GM23248 (cell line): ENCODE measurements at regions not wholly inside any gene's neighbourhood (a gene's known extent, or its start where the extent isn't known, plus 50 kb on each side); places are given as distances from the start of the nearest gene placed in this dataset.

Experiments
- DNase-seq: peaks from one replicate; pipeline ENCODE4 v3.0.0-alpha.2; 2015
- H2AFZ ChIP-seq: fragments of 200-600 bp; sonication (generic); 2 replicates; pipeline ENCODE4 v1.6.1; 2016; ENCODE audit warnings: antibody characterized with exemption
- H3F3A ChIP-seq: fragments of 200-600 bp; sonication (generic); 2 replicates; pipeline ENCODE4 v1.6.1; 2016; ENCODE audit warnings: mild to moderate bottlenecking, antibody characterized with exemption, mixed run types; ENCODE audit not compliant: insufficient read depth
- H3K27ac ChIP-seq: fragments of 200-600 bp; sonication (generic); 2 replicates; pipeline ENCODE4 v1.5.1; 2016; ENCODE audit warnings: mild to moderate bottlenecking
- H3K27me3 ChIP-seq: fragments of 200-600 bp; sonication (generic); replicated peaks from 2 replicates; pipeline ENCODE4 v1.6.1; 2016; ENCODE audit warnings: mild to moderate bottlenecking; ENCODE audit not compliant: insufficient read depth
- H3K36me3 ChIP-seq: fragments of 200-600 bp; sonication (generic); 2 replicates; pipeline ENCODE4 v1.6.1; 2016; ENCODE audit warnings: low read depth, mild to moderate bottlenecking
- H3K4me1 ChIP-seq: fragments of 200-600 bp; sonication (generic); 2 replicates; pipeline ENCODE4 v1.6.1; 2016; ENCODE audit warnings: mild to moderate bottlenecking; ENCODE audit not compliant: insufficient read depth
- H3K4me2 ChIP-seq: fragments of 200-600 bp; sonication (generic); one replicate; pipeline ENCODE4 v1.6.1; 2016; ENCODE audit warnings: mild to moderate bottlenecking; ENCODE audit not compliant: unreplicated experiment
- H3K4me3 ChIP-seq: fragments of 200-600 bp; sonication (generic); 2 replicates; pipeline ENCODE4 v1.5.1; 2016; ENCODE audit warnings: mild to moderate bottlenecking
- H3K79me2 ChIP-seq: fragments of 200-600 bp; sonication (generic); 2 replicates; pipeline ENCODE4 v1.6.1; 2016; ENCODE audit warnings: mild to moderate bottlenecking; ENCODE audit not compliant: insufficient read depth
- H3K9ac ChIP-seq: fragments of 200-600 bp; sonication (generic); 2 replicates; pipeline ENCODE4 v1.6.1; 2016; ENCODE audit warnings: mild to moderate bottlenecking
- H3K9me2 ChIP-seq: fragments of 200-600 bp; sonication (generic); 2 replicates; pipeline ENCODE4 v1.6.1; 2016; ENCODE audit warnings: mixed run types, mild to moderate bottlenecking, moderate library complexity; ENCODE audit not compliant: insufficient read depth
- H3K9me3 ChIP-seq: fragments of 200-600 bp; sonication (generic); one replicate; pipeline ENCODE4 v1.6.1; 2017; ENCODE audit warnings: low read depth
- H4K20me1 ChIP-seq: fragments of 200-600 bp; sonication (generic); 2 replicates; pipeline ENCODE4 v1.6.0; 2016; ENCODE audit not compliant: insufficient read depth
- EZH2 ChIP-seq: fragments of 200-600 bp; sonication (generic); IDR thresholded peaks from 2 replicates; pipeline ENCODE4 v1.6.1; 2018; ENCODE audit warnings: antibody characterized with exemption, mild to moderate bottlenecking; ENCODE audit not compliant: insufficient read depth, poor library complexity, severe bottlenecking
- EZH2phosphoT487 ChIP-seq: fragments of 200-600 bp; sonication (generic); IDR thresholded peaks from 2 replicates; pipeline ENCODE4 v1.6.1; 2018; ENCODE audit warnings: antibody characterized with exemption, moderate library complexity, mild to moderate bottlenecking, low read depth; ENCODE audit not compliant: insufficient read depth
- WGBS, 2 experiments: methylation state at CpG; one replicate each; pipeline ENCODE4 v1.1.6; 2015 to 2017; ENCODE audit warnings: low lambda C conversion rate in 2 of 2, low coverage in 1 of 2; ENCODE audit errors: missing lambda C conversion rate in 2 of 2; 5-methylcytosine and 5-hydroxymethylcytosine counted together
- in situ Hi-C: fragments of 300-500 bp; cut with MboI; formaldehyde crosslinking; loops from 2 replicates; pipeline ENCODE4 v1.15.0; 2020

DNA sequence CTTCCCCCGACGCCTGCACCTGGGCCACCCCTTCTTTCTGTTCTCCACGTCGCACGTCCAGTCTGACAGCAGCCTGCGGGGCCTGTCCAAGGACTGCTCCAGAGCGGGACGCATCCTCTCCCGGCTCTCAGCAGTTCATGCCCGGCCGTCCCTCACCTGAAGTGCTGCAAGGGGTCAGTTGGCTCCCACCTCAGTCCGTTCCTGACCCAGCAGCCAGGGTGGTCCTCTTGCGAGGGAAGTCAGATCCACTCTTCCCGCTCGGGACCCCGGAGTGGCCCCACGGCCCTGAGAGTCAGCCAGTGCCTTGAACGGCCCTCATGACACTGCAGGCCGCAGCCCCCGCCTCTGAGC lies 249.7 kb upstream of the IRX4 start:
- Histone ChIP-seq H3K27ac (no peak overlapping the region), H3K9me2 (no peaks in the 10 kb centered on the region), H3K79me2 (no peaks in the 10 kb centered on the region), H2AFZ (no peak overlapping the region), H3K4me3 (no peak overlapping the region), H3K4me1 (no peaks in the 10 kb centered on the region), H4K20me1 (no peaks in the 10 kb centered on the region), H3K27me3 (no peaks in the 10 kb centered on the region), H3K9me3 (no peaks in the 10 kb centered on the region), H3K4me2 (no peak overlapping the region), H3F3A (no peaks in the 10 kb centered on the region), H3K36me3 (no peaks in the 10 kb centered on the region), H3K9ac (no peak overlapping the region)
- TF ChIP-seq EZH2 (no peak), EZH2phosphoT487 (no peak)
- DNase-seq, result no peak
- in situ Hi-C loops, result no loop called here
- 76 to 79% methylated on average over 17 to 20 of the region's 20 CpGs for WGBS, 2 experiments

DNA sequence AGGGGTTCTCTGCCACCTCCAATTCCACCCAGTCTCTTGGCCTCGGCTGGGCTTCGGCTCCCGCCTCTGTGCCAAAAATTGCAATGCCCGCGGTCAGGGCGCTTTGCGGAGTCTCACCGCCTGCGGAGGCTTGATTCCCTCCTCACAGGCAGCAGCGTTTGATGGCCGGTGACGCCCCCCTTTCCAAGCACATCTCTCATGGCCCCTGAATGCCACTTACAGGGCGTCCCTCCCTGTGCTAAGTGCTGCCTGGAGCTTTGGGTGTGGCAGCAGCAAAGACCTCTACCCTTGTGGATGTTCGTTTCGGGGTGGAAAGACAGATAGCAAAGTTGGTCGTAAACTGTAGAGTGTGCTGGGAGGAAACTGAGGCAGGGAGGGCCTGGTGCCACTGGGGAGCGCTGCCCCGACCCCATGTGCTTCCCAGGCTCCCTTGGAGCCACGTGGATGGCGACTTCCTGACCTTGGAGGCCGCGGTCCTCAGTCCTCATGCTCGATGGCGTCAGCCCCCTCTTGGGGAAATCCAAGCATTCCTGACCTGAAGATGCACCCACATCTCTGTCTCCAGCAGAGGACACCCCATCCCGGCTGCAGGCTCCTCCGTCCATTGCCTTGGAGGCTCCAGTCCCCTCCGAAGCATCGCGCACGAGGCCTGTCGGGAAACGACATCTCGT lies 249.2 kb upstream of the IRX4 start:
- no peaks in the 10 kb centered on the region for H3K4me1 ChIP-seq
- no peaks in the 10 kb centered on the region for H3K27me3 ChIP-seq
- no peaks in the 10 kb centered on the region for H3K9me3 ChIP-seq
- 77 to 81% methylated on average over 33 of the region's 33 CpGs for WGBS, 2 experiments
- DNase-seq, result no peak
- no peak overlapping the region for H3K27ac ChIP-seq
- no peak overlapping the region for H3K4me2 ChIP-seq
- H3K9me2 ChIP-seq, result no peaks in the 10 kb centered on the region
- in situ Hi-C loops, result no loop called here
- H3K79me2 ChIP-seq, result no peaks in the 10 kb centered on the region
- no peak overlapping the region for H2AFZ ChIP-seq
- no peaks in the 10 kb centered on the region for H3F3A ChIP-seq
- no peak overlapping the region for H3K4me3 ChIP-seq
- no peak overlapping the region for H3K9ac ChIP-seq
- no peak for TF ChIP-seq EZH2
- TF ChIP-seq EZH2phosphoT487, result no peak
- no peaks in the 10 kb centered on the region for H3K36me3 ChIP-seq
- H4K20me1 ChIP-seq, result no peaks in the 10 kb centered on the region

DNA sequence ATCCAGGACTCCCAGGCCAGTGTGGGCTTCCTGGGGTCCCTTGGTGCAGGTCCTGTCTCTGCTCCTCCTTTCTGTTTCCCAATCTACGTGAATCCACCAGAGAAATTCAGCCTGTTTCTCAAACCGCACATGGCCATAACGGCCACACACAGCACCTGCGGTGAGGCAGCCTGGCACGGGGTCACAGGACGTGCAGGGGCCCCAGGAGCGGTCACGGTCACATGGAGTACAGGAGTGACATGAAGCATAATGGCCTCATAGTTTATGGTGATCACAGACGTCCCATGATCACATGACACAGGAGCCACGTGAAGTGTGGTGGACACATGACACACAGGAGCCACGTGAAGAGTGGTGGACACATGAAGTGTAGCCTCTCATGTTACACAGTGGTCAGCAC lies 248.5 kb upstream of the IRX4 start:
- DNase-seq, result no peak
- H3F3A ChIP-seq, result no peaks in the 10 kb centered on the region
- H3K9me3 ChIP-seq, result no peaks in the 10 kb centered on the region
- H3K27ac ChIP-seq, result no peak overlapping the region
- H3K79me2 ChIP-seq, result no peaks in the 10 kb centered on the region
- no peak overlapping the region for H3K4me3 ChIP-seq
- no peak for TF ChIP-seq EZH2
- TF ChIP-seq EZH2phosphoT487, result no peak
- in situ Hi-C loops, result no loop called here
- no peaks in the 10 kb centered on the region for H3K27me3 ChIP-seq
- no peaks in the 10 kb centered on the region for H4K20me1 ChIP-seq
- no peaks in the 10 kb centered on the region for H3K4me1 ChIP-seq
- H3K4me2 ChIP-seq, result no peak overlapping the region
- no peak overlapping the region for H2AFZ ChIP-seq
- H3K9ac ChIP-seq, result no peak overlapping the region
- no peaks in the 10 kb centered on the region for H3K36me3 ChIP-seq
- no peaks in the 10 kb centered on the region for H3K9me2 ChIP-seq
- WGBS, 2 experiments, result 64 to 66% methylated on average over 11 of the region's 11 CpGs

DNA sequence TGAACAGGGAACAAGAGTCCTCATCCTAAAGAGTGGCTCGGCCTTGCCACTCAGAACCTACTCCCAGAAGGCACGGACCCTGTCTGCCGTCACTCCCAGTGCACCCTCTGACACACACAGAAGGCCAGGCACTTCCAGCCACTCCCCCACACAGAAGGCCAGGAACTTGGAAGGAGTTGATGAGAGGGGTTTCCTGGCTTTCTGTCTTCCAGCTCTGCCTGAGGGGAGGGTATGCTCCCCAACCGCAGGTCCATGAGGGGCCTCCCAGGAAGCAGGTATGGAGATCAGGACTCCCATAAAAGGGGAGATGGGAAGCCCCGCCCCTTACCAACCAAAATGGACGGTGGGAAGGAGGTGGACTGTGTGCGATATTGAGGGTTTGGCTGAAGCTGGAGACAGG lies 247.6 kb upstream of the IRX4 start:
- no peak overlapping the region for H3K27ac ChIP-seq
- H3K4me3 ChIP-seq, result no peak overlapping the region
- H3K79me2 ChIP-seq, result no peaks in the 10 kb centered on the region
- no peaks in the 10 kb centered on the region for H3F3A ChIP-seq
- H3K4me2 ChIP-seq, result no peak overlapping the region
- no peak overlapping the region for H2AFZ ChIP-seq
- TF ChIP-seq EZH2, result no peak
- TF ChIP-seq EZH2phosphoT487, result no peak
- no peaks in the 10 kb centered on the region for H3K9me2 ChIP-seq
- no peaks in the 10 kb centered on the region for H3K27me3 ChIP-seq
- DNase-seq, result no peak
- H3K4me1 ChIP-seq, result no peaks in the 10 kb centered on the region
- no peaks in the 10 kb centered on the region for H3K9me3 ChIP-seq
- no peaks in the 10 kb centered on the region for H3K36me3 ChIP-seq
- in situ Hi-C loops, result no loop called here
- 65 to 69% methylated on average over 7 of the region's 7 CpGs for WGBS, 2 experiments
- H3K9ac ChIP-seq, result no peak overlapping the region
- no peaks in the 10 kb centered on the region for H4K20me1 ChIP-seq
